Stimulated activated CD8-positive, alpha-beta memory T cell treated with anti-CD3 and anti-CD28 coated beads, Interleukin-7, amount 100 ng/mL, for 1 hour (primary cell): ENCODE measurements at regions not wholly inside any gene's neighbourhood (a gene's known extent, or its start where the extent isn't known, plus 50 kb on each side); places are given as distances from the start of the nearest gene placed in this dataset.

Source experiments
- DNase-seq, 2 donors: peaks; one replicate each; pipeline ENCODE4 v3.0.0-alpha.2; 2020; ENCODE audit warnings: low read depth in 2 of 2

- DNase-seq, result no peak
Measured at GRCh38 chr18:78831603-78832002, 148.0 kb upstream of the SALL3 start.

GRCh38 chr18:78833833-78834232, 145.8 kb upstream of the SALL3 start:
- DNase-seq, result no peak

GRCh38 chr18:78836838-78837237, 142.8 kb upstream of the SALL3 start:
- DNase-seq, result no peak

GRCh38 chr18:78837754-78838153, 141.9 kb upstream of the SALL3 start:
- no peak for DNase-seq

GRCh38 chr18:78838183-78838582, 141.4 kb upstream of the SALL3 start:
- DNase-seq, result no peak

GRCh38 chr18:78849046-78849445, 130.6 kb upstream of the SALL3 start:
- no peak for DNase-seq

GRCh38 chr18:78849458-78849857, 130.2 kb upstream of the SALL3 start:
- DNase-seq, result no peak

- no peak for DNase-seq
Measured at GRCh38 chr18:78853341-78853740, 126.3 kb upstream of the SALL3 start.

GRCh38 chr18:78855188-78855587, 124.4 kb upstream of the SALL3 start:
- no peak for DNase-seq

- no peak for DNase-seq
Measured at GRCh38 chr18:78856569-78857313, 122.9 kb upstream of the SALL3 start.

- DNase-seq, result no peak
Measured at GRCh38 chr18:78857314-78858150, 122.1 kb upstream of the SALL3 start.

GRCh38 chr18:78859686-78860085, 119.9 kb upstream of the SALL3 start:
- DNase-seq, result no peak

- DNase-seq, result no peak
Measured at GRCh38 chr18:78860117-78860516, 119.5 kb upstream of the SALL3 start.

- no peak for DNase-seq
Measured at GRCh38 chr18:78861116-78861515, 118.5 kb upstream of the SALL3 start.

GRCh38 chr18:78861706-78862105, 117.9 kb upstream of the SALL3 start:
- no peak for DNase-seq

GRCh38 chr18:78862395-78862794, 117.2 kb upstream of the SALL3 start:
- DNase-seq, result no peak

GRCh38 chr18:78865056-78865598, 114.5 kb upstream of the SALL3 start:
- DNase-seq, result no peak

- no peak for DNase-seq
Measured at GRCh38 chr18:78865771-78866310, 113.8 kb upstream of the SALL3 start.

- no peak for DNase-seq
Measured at GRCh38 chr18:78867131-78867530, 112.5 kb upstream of the SALL3 start.

GRCh38 chr18:78868330-78869316, 111.0 kb upstream of the SALL3 start:
- no peak for DNase-seq

- no peak for DNase-seq
Measured at GRCh38 chr18:78871618-78872017, 108.0 kb upstream of the SALL3 start.
